Neural cell (in vitro differentiated cells): ENCODE measurements at regions not wholly inside any gene's neighbourhood (a gene's known extent, or its start where the extent isn't known, plus 50 kb on each side); places are given as distances from the start of the nearest gene placed in this dataset.

Source experiments
- EP300 ChIP-seq: fragments of 450-650 bp; conservative IDR thresholded peaks from 2 replicates; pipeline ENCODE4 v1.6.1; 2014; ENCODE audit warnings: antibody characterized with exemption, mild to moderate bottlenecking, moderate library complexity; ENCODE audit not compliant: poor library complexity, severe bottlenecking
- EZH2 ChIP-seq: fragments of 200-600, 300-800 bp; shearing (Covaris generic), sonication (generic); IDR thresholded peaks from 2 replicates; pipeline ENCODE4 v1.6.1; 2014; ENCODE audit warnings: antibody characterized with exemption, low read length, borderline replicate concordance, mild to moderate bottlenecking; ENCODE audit not compliant: insufficient read depth, poor library complexity, severe bottlenecking
- POLR2AphosphoS5 ChIP-seq: IDR thresholded peaks from 2 replicates; pipeline ENCODE4 v1.6.1; 2012
- RAD21 ChIP-seq: fragments of 450-650 bp; conservative IDR thresholded peaks from 2 replicates; pipeline ENCODE4 v1.6.1; 2014; ENCODE audit warnings: antibody characterized with exemption, mild to moderate bottlenecking, moderate library complexity
- TF ChIP-seq, protein P1 (sequence below): fragments of 450-650 bp; IDR thresholded peaks from 2 replicates; pipeline ENCODE4 v1.5.1; 2014; ENCODE audit warnings: antibody characterized with exemption, mild to moderate bottlenecking, moderate library complexity; ENCODE audit not compliant: poor library complexity, severe bottlenecking

DNA sequence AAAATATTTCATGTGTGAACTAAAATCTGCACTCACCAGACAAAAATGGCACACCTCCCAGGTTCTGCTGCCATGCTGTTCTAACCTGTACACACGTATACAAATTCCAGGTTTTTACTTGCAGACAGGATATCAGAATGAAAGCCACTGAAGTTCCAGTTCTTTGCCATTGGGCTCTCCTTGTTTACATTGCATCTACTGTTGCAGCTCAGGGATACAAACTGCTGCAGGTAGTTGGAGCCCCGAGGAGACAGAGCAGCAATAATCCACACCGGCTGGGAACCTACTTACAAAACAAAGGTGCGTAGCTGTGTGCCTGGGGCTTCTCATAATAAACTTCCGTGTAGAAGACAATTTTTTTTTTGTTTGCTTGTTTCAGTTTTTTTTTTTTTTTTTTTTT is 59.6 kb downstream of the HAPSTR1 start:
- no peak for TF ChIP-seq RAD21
- TF ChIP-seq, protein P1, sequence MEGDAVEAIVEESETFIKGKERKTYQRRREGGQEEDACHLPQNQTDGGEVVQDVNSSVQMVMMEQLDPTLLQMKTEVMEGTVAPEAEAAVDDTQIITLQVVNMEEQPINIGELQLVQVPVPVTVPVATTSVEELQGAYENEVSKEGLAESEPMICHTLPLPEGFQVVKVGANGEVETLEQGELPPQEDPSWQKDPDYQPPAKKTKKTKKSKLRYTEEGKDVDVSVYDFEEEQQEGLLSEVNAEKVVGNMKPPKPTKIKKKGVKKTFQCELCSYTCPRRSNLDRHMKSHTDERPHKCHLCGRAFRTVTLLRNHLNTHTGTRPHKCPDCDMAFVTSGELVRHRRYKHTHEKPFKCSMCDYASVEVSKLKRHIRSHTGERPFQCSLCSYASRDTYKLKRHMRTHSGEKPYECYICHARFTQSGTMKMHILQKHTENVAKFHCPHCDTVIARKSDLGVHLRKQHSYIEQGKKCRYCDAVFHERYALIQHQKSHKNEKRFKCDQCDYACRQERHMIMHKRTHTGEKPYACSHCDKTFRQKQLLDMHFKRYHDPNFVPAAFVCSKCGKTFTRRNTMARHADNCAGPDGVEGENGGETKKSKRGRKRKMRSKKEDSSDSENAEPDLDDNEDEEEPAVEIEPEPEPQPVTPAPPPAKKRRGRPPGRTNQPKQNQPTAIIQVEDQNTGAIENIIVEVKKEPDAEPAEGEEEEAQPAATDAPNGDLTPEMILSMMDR: no peak
- no peak for TF ChIP-seq EP300
- no peak for TF ChIP-seq POLR2AphosphoS5
- no peak for TF ChIP-seq EZH2
